Liver (tissue), 8 donors: ENCODE measurements at regions not wholly inside any gene's neighbourhood (a gene's known extent, or its start where the extent isn't known, plus 50 kb on each side); places are given as distances from the start of the nearest gene placed in this dataset.

ENCODE experiments used
- DNase-seq: peaks from one replicate; pipeline ENCODE4 v3.0.0-alpha.2; 2017; ENCODE audit warnings: low spot score
- H3K27ac ChIP-seq, 2 donors: one replicate each; pipeline ENCODE4 v1.7.0; 2013; ENCODE audit warnings: inconsistent platforms in 2 of 2, low read length in 2 of 2, control low read depth in 1 of 2, low read depth in 1 of 2, mild to moderate bottlenecking in 1 of 2
- H3K27me3 ChIP-seq, 4 donors: one replicate each; pipeline versions ENCODE4 v1.6.1 to v1.7.0; 2013; ENCODE audit warnings: low read length in 3 of 4, inconsistent platforms in 1 of 4, mild to moderate bottlenecking in 1 of 4, moderate library complexity in 1 of 4; ENCODE audit not compliant: control insufficient read depth in 4 of 4, insufficient read depth in 4 of 4
- H3K36me3 ChIP-seq, 4 donors: one replicate each; pipeline versions ENCODE4 v1.6.1 to v1.7.0; 2013; ENCODE audit warnings: low read length in 3 of 4, mild to moderate bottlenecking in 3 of 4, low read depth in 1 of 4, moderate library complexity in 1 of 4; ENCODE audit not compliant: control insufficient read depth in 4 of 4, insufficient read depth in 3 of 4
- H3K4me1 ChIP-seq, 4 donors: one replicate each; pipeline versions ENCODE4 v1.6.1 to v1.7.0; 2013; ENCODE audit warnings: low read length in 3 of 4, mild to moderate bottlenecking in 3 of 4, moderate library complexity in 1 of 4; ENCODE audit not compliant: control insufficient read depth in 4 of 4, insufficient read depth in 4 of 4
- H3K4me3 ChIP-seq, 3 donors: one replicate each; pipeline versions ENCODE4 v1.6.1 to v1.7.0; 2013; ENCODE audit warnings: low read length in 3 of 3, control low read depth in 1 of 3, low read depth in 1 of 3, mild to moderate bottlenecking in 1 of 3
- H3K9ac ChIP-seq, 2 donors: one replicate each; pipeline ENCODE4 v1.7.0; 2013; ENCODE audit warnings: low read length in 2 of 2, mild to moderate bottlenecking in 2 of 2, moderate library complexity in 2 of 2, control low read depth in 1 of 2, low read depth in 1 of 2
- H3K9me3 ChIP-seq, 4 donors: one replicate each; pipeline versions ENCODE4 v1.6.1 to v1.7.0; 2013; ENCODE audit warnings: low read length in 3 of 4; ENCODE audit not compliant: control insufficient read depth in 4 of 4
- CTCF ChIP-seq: fragments of 150-350 bp; IDR thresholded peaks from 2 replicates; pipeline ENCODE4 v1.5.1; 2017; ENCODE audit warnings: improper control_type of control experiment, low read depth, low read length; ENCODE audit not compliant: missing input control
- FOXA1 ChIP-seq: IDR thresholded peaks from 2 replicates; pipeline ENCODE4 v1.6.1; 2016; ENCODE audit warnings: antibody characterized with exemption
- FOXA2 ChIP-seq: IDR thresholded peaks from 2 replicates; pipeline ENCODE4 v1.6.1; 2016; ENCODE audit warnings: antibody characterized with exemption
- GABPA ChIP-seq, 2 donors: IDR thresholded peaks in 1 of 2; conservative IDR thresholded peaks in 1 of 2; 2 replicates each; pipeline ENCODE4 v1.6.1; 2016; ENCODE audit warnings: antibody characterized with exemption in 2 of 2, mild to moderate bottlenecking in 1 of 2, moderate library complexity in 1 of 2
- HNF4A ChIP-seq, 2 donors: conservative IDR thresholded peaks; 2 replicates each; pipeline ENCODE4 v1.6.1; 2016; ENCODE audit warnings: antibody characterized with exemption in 2 of 2, mild to moderate bottlenecking in 2 of 2
- HNF4G ChIP-seq: IDR thresholded peaks from 2 replicates; pipeline ENCODE4 v1.6.1; 2016; ENCODE audit warnings: antibody characterized with exemption
- JUND ChIP-seq, 2 donors: IDR thresholded peaks; 2 replicates each; pipeline ENCODE4 v1.6.1; 2016; ENCODE audit warnings: antibody characterized with exemption in 2 of 2
- MAX ChIP-seq: IDR thresholded peaks from 2 replicates; pipeline ENCODE4 v1.6.1; 2016; ENCODE audit warnings: antibody characterized with exemption
- NR2F2 ChIP-seq: IDR thresholded peaks from 2 replicates; pipeline ENCODE4 v1.6.1; 2016; ENCODE audit warnings: antibody characterized with exemption
- REST ChIP-seq: IDR thresholded peaks from 2 replicates; pipeline ENCODE4 v1.6.1; 2016; ENCODE audit warnings: antibody characterized with exemption, mild to moderate bottlenecking
- RXRA ChIP-seq, 2 donors: IDR thresholded peaks; 2 replicates each; pipeline ENCODE4 v1.6.1; 2017 to 2018; ENCODE audit warnings: antibody characterized with exemption in 2 of 2, mild to moderate bottlenecking in 1 of 2
- SP1 ChIP-seq: IDR thresholded peaks from 2 replicates; pipeline ENCODE4 v1.6.1; 2018; ENCODE audit warnings: antibody characterized with exemption, mild to moderate bottlenecking
- TAF1 ChIP-seq: conservative IDR thresholded peaks from 2 replicates; pipeline ENCODE4 v1.6.1; 2016; ENCODE audit warnings: antibody characterized with exemption, mild to moderate bottlenecking
- YY1 ChIP-seq: IDR thresholded peaks from 2 replicates; pipeline ENCODE4 v1.6.1; 2016; ENCODE audit warnings: antibody characterized with exemption, mild to moderate bottlenecking
- WGBS: extraction: QIAGEN DNeasy Blood & Tissue Kit; methylation state at CpG from one replicate; pipeline ENCODE4 v1.1.7; 2013; 5-methylcytosine and 5-hydroxymethylcytosine counted together
- TF ChIP-seq, protein P1 (sequence below): IDR thresholded peaks from 2 replicates; pipeline ENCODE4 v1.6.1; 2016; ENCODE audit warnings: antibody characterized with exemption
- TF ChIP-seq, protein P2 (sequence below): IDR thresholded peaks from 2 replicates; pipeline ENCODE4 v1.6.1; 2016; ENCODE audit warnings: antibody characterized with exemption
- donor health status: healthy.
- donor health status: healthy.
- donor health status: healthy.
- donor health status: healthy.
- donor health status: healthy.

GRCh38 chr11:11074686-11075335, 217.0 kb upstream of the ZBED5 start:
- TF ChIP-seq FOXA1 (no peak), GABPA (IDR thresholded peaks at IDR 0.05 in 1 of 2, conservative IDR thresholded peaks at IDR 0.05 in 1 of 2) (no peak), SP1 (no peak), YY1 (no peak), HNF4A (conservative IDR thresholded peaks at IDR 0.05) (no peak), HNF4G (no peak), FOXA2 (no peak), REST (no peak), JUND (IDR thresholded peaks at IDR 0.05) (no peak), TAF1 (no peak), MAX (no peak), RXRA (IDR thresholded peaks at IDR 0.05) (no peak), CTCF (no peak), NR2F2 (no peak)
- TF ChIP-seq, protein P1, sequence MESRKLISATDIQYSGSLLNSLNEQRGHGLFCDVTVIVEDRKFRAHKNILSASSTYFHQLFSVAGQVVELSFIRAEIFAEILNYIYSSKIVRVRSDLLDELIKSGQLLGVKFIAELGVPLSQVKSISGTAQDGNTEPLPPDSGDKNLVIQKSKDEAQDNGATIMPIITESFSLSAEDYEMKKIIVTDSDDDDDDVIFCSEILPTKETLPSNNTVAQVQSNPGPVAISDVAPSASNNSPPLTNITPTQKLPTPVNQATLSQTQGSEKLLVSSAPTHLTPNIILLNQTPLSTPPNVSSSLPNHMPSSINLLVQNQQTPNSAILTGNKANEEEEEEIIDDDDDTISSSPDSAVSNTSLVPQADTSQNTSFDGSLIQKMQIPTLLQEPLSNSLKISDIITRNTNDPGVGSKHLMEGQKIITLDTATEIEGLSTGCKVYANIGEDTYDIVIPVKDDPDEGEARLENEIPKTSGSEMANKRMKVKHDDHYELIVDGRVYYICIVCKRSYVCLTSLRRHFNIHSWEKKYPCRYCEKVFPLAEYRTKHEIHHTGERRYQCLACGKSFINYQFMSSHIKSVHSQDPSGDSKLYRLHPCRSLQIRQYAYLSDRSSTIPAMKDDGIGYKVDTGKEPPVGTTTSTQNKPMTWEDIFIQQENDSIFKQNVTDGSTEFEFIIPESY, result no peak
- TF ChIP-seq, protein P2, sequence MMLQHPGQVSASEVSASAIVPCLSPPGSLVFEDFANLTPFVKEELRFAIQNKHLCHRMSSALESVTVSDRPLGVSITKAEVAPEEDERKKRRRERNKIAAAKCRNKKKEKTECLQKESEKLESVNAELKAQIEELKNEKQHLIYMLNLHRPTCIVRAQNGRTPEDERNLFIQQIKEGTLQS, result no peak
- WGBS, result 87% methylated on average over 11 of the region's 11 CpGs
- Histone ChIP-seq H3K27ac (no peak overlapping the region), H3K27me3 (peaks cover 0 to 4% (median 0%) of the 10 kb centered on the region in 4 donors), H3K9ac (no peak overlapping the region), H3K36me3 (no peaks in the 10 kb centered on the region), H3K4me1 (no peaks in the 10 kb centered on the region), H3K4me3 (no peak overlapping the region), H3K9me3 (no peaks in the 10 kb centered on the region)
- no peak for DNase-seq

DNA sequence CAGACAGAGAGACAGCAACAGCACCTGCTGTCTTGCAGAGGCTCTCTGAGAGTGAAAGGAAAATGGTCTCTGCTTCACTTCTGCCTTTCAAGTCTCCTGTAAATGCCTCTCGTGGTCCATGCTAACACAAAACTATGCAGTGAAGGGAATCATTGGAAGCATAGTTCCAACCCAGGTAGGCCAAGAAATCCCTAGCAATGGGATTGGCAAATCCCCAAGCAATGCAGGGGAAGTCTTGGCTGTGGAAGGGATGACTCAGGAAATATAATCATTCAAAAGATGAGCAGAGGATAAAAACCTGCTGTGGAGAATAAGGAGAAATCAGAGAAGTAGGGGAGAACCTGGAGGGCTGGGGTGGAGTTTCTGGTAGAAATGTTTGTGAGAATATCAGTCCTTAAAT, 216.1 kb upstream of the ZBED5 start:
- no peak overlapping the region for H3K27ac ChIP-seq
- no peaks in the 10 kb centered on the region for H3K4me1 ChIP-seq
- no peaks in the 10 kb centered on the region for H3K27me3 ChIP-seq
- no peak for DNase-seq
- no peaks in the 10 kb centered on the region for H3K36me3 ChIP-seq
- 84% methylated on average over 1 of the region's 1 CpG for WGBS
- H3K4me3 ChIP-seq, result no peak overlapping the region
- H3K9ac ChIP-seq, result no peak overlapping the region
- no peaks in the 10 kb centered on the region for H3K9me3 ChIP-seq
- TF ChIP-seq YY1 (no peak), CTCF (no peak), MAX (no peak), GABPA (IDR thresholded peaks at IDR 0.05 in 1 of 2, conservative IDR thresholded peaks at IDR 0.05 in 1 of 2) (no peak), REST (no peak), JUND (IDR thresholded peaks at IDR 0.05) (no peak)
